Stimulated activated CD8-positive, alpha-beta memory T cell treated with anti-CD3 and anti-CD28 coated beads, Interleukin-7, amount 100 ng/mL, for 48 hours (primary cell): ENCODE measurements at regions not wholly inside any gene's neighbourhood (a gene's known extent, or its start where the extent isn't known, plus 50 kb on each side); places are given as distances from the start of the nearest gene placed in this dataset.

Source experiments
- DNase-seq, 2 donors: peaks; one replicate each; pipeline ENCODE4 v3.0.0-alpha.2; 2020; ENCODE audit warnings: low read depth in 1 of 2; ENCODE audit errors: extremely low read depth in 1 of 2

GRCh38 chr15:61500523-61500922 lies 271.4 kb upstream of the RORA start:
- no peak for DNase-seq

DNA sequence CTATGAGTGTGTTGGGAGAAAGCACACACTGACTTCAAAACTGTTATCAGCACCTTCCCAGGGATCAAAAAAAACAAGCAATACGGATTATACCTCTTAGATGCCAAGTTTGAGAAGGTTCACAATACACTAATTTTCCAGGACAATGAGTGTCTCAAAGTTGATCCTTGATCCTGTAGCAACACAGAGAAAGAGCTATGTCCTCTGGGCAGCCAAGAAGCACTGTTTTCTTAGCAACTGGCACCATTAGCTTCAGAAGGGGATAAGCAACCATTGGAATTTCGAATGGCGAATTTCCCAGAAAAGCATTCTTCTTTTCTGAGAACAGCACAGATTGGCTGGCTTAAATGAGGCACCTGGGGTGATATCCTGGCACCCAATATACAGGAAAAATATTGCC lies 270.3 kb upstream of the RORA start:
- DNase-seq = no peak

GRCh38 chr15:61489571-61489970 lies 260.5 kb upstream of the RORA start:
- DNase-seq = no peak

DNA sequence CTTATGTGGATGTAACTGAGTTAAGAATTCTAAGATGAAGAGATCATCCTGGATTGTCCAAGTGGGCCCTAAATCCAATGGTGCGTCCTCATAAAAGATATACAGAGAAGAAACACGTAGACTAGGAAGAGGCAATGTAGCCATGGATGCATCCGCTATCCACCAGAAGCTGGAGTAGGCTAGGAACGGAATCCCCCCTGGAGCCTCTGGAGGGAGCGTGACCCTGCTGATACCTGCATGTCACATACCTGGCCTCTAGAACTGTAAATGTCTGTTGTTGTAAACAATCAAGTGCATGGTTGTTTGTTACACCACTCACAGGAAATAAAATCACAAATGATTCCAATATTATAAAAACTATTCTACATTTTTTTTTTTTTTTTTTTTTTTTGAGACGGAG lies 254.5 kb upstream of the RORA start:
- no peak for DNase-seq

- DNase-seq = no peak
These were observed 252.8 kb upstream of the RORA start for GRCh38 chr15:61481886-61482285.

- no peak for DNase-seq
These were observed 251.8 kb upstream of the RORA start for GRCh38 chr15:61480863-61481262.

- no peak for DNase-seq
These were observed 251.2 kb upstream of the RORA start for GRCh38 chr15:61480295-61480694.

- no peak for DNase-seq
These were observed 250.5 kb upstream of the RORA start for GRCh38 chr15:61479613-61480012.

GRCh38 chr15:61476741-61477140 lies 247.6 kb upstream of the RORA start:
- DNase-seq = no peak

- DNase-seq = no peak
These were observed 245.7 kb upstream of the RORA start for GRCh38 chr15:61474796-61475195.

- DNase-seq = no peak
These were observed 238.7 kb upstream of the RORA start for GRCh38 chr15:61467823-61468222.

- DNase-seq = no peak
These were observed 230.9 kb upstream of the RORA start for GRCh38 chr15:61459785-61460707.

DNA sequence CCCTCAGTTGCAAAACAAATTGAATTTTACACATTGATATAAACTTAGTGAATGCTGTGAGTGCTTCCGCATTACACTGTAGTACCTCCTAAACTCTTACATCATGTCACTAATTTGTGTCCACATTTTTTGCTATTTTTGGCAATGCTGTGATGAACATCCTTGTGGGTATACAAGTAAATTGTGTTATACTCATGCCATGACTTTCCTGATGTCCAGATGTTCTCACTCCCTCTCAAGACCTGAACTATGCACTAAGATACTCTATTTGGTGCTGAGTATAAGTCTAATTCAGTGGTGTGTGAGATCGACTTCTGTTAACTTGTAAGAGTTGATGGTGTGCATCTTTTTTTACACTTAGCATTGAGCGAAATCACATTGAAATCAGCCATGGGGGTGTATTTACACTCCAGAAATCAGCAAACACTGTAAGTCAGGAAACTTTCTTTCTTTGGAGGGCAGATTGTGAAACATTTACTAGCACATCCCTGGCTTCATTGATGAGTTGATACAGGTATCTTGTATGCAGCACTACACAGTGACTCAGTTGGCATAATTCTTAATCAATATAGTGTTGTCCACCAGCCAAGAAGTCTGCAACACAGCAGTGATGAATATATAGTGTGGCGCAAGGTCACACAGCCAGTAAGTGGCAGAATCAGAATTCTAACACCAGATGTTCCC lies 228.1 kb upstream of the RORA start:
- no peak for DNase-seq

GRCh38 chr15:61449186-61449702 lies 220.1 kb upstream of the RORA start:
- DNase-seq = no peak

GRCh38 chr15:61447981-61448380 lies 218.9 kb upstream of the RORA start:
- no peak for DNase-seq

GRCh38 chr15:61444585-61444984 lies 215.5 kb upstream of the RORA start:
- DNase-seq = no peak

DNA sequence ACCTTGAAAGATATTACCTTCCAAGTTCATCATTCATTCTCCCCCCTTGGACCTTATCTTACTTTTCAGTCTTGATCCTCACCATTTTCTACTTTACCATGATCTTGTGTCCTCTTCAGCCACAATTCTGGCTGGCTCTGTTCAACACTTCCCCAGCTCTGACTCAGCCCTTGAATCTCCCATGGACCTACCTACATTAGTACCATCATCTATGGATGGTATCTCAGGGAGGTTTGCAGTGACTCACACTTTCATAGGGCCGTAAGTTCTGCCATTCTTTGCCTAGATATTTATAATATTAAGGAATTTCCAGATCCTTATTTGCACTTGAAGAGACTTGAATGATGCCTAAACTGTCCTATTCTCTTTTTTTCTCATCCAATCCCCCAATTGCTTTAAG lies 213.7 kb upstream of the RORA start:
- no peak for DNase-seq

GRCh38 chr15:61441891-61442290 lies 212.8 kb upstream of the RORA start:
- no peak for DNase-seq

DNA sequence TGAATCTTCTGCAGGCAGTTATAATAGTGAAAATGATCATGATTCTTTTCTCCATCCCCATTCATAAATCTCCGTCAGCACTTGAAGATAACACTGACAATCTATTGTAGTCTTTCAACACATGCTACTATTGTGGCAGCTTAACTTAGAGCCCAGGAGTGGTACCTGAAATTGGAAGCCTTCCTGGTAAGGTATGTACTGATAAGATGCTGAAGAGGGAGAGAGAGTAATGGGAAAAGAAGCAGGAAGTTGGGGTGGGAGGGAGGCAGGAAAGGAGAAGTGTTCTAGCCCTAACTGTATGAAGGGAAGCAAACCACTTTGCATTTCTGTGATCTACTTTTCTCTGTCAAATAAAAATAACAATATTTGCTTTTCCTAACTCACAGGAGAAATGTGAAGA lies 197.4 kb upstream of the RORA start:
- DNase-seq = no peak

DNA sequence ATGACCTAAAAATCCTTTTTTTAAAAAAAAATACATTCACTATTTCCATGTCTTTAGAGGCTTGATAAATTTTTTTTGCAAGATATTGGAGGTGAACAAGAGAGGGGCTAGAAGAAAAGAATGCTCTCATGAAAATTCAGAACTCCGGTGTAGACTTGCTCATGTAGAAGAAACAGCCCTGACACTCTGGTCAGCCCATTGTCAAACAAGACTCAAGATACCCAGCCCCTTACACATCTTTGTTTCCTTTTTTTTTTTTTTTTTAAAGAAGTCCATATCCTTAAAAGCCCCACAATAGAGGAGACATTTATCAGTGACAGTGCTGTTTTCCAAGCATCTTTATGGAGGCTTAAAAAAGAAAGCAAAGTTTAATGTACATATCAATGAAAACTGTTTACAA lies 196.8 kb upstream of the RORA start:
- no peak for DNase-seq

DNA sequence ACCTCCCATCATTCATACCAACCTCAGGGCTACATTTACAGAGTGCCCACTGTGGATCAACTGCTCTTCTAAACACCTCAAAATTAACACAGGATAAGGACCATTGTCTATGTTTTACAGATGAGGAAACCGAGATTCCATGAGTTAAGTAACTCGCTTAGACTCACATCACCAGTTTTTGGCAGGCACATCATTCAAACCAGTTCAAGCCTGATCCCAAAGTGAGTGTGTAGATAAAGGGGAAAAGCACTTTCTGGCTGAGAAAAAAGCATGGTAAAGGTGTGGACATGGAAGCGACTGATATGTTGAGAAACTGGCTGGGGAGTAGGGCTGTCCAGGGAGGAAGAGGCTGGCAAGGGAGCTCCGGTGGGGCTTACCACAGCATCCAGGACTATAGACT lies 193.7 kb upstream of the RORA start:
- no peak for DNase-seq

GRCh38 chr15:61421938-61422337 lies 192.8 kb upstream of the RORA start:
- DNase-seq = no peak
